ENCODE measurements at regions not wholly inside any gene's neighbourhood (a gene's known extent, or its start where the extent isn't known, plus 50 kb on each side); places are given as distances from the start of the nearest gene placed in this dataset.

- TF ChIP-seq STAT6 (CRISPR knock-in tag; conservative IDR thresholded peaks at IDR 0.05; ENCODE audit: low read depth): no peak
- no peak for TF ChIP-seq ESRRA (CRISPR knock-in tag; IDR thresholded peaks at IDR 0.05; ENCODE audit: borderline replicate concordance)
- TF ChIP-seq, protein P1, sequence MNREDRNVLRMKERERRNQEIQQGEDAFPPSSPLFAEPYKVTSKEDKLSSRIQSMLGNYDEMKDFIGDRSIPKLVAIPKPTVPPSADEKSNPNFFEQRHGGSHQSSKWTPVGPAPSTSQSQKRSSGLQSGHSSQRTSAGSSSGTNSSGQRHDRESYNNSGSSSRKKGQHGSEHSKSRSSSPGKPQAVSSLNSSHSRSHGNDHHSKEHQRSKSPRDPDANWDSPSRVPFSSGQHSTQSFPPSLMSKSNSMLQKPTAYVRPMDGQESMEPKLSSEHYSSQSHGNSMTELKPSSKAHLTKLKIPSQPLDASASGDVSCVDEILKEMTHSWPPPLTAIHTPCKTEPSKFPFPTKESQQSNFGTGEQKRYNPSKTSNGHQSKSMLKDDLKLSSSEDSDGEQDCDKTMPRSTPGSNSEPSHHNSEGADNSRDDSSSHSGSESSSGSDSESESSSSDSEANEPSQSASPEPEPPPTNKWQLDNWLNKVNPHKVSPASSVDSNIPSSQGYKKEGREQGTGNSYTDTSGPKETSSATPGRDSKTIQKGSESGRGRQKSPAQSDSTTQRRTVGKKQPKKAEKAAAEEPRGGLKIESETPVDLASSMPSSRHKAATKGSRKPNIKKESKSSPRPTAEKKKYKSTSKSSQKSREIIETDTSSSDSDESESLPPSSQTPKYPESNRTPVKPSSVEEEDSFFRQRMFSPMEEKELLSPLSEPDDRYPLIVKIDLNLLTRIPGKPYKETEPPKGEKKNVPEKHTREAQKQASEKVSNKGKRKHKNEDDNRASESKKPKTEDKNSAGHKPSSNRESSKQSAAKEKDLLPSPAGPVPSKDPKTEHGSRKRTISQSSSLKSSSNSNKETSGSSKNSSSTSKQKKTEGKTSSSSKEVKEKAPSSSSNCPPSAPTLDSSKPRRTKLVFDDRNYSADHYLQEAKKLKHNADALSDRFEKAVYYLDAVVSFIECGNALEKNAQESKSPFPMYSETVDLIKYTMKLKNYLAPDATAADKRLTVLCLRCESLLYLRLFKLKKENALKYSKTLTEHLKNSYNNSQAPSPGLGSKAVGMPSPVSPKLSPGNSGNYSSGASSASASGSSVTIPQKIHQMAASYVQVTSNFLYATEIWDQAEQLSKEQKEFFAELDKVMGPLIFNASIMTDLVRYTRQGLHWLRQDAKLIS (CRISPR knock-in tag; IDR thresholded peaks at IDR 0.05; ENCODE audit: borderline replicate concordance): no peak
Measured at GRCh38 chr6:25042984-25043725, 107.4 kb upstream of the RIPOR2 start (continued).

DNA sequence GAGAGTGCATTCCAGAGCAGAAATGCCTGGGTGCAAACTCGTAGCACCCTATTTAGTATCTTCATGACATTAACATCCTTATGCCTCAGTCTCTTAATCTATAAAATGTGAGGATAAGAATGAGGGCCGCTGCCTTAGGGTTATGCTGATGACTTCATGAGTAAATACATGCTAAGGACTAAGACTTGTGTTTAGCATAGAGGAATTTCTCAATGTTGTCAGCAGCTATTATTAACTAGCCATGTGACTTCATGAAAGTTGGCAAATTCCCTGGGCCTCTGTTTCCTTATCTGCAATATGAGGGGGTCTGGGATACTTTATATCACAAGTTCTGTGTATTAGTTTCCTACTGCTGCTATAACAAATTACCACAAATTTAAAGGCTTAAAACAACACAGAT lies 108.1 kb upstream of the RIPOR2 start:
- H3K36me3 Mint-ChIP-seq: no peaks in the 10 kb centered on the region
- TF ChIP-seq, protein P2, sequence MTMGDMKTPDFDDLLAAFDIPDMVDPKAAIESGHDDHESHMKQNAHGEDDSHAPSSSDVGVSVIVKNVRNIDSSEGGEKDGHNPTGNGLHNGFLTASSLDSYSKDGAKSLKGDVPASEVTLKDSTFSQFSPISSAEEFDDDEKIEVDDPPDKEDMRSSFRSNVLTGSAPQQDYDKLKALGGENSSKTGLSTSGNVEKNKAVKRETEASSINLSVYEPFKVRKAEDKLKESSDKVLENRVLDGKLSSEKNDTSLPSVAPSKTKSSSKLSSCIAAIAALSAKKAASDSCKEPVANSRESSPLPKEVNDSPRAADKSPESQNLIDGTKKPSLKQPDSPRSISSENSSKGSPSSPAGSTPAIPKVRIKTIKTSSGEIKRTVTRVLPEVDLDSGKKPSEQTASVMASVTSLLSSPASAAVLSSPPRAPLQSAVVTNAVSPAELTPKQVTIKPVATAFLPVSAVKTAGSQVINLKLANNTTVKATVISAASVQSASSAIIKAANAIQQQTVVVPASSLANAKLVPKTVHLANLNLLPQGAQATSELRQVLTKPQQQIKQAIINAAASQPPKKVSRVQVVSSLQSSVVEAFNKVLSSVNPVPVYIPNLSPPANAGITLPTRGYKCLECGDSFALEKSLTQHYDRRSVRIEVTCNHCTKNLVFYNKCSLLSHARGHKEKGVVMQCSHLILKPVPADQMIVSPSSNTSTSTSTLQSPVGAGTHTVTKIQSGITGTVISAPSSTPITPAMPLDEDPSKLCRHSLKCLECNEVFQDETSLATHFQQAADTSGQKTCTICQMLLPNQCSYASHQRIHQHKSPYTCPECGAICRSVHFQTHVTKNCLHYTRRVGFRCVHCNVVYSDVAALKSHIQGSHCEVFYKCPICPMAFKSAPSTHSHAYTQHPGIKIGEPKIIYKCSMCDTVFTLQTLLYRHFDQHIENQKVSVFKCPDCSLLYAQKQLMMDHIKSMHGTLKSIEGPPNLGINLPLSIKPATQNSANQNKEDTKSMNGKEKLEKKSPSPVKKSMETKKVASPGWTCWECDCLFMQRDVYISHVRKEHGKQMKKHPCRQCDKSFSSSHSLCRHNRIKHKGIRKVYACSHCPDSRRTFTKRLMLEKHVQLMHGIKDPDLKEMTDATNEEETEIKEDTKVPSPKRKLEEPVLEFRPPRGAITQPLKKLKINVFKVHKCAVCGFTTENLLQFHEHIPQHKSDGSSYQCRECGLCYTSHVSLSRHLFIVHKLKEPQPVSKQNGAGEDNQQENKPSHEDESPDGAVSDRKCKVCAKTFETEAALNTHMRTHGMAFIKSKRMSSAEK (CRISPR knock-in tag; IDR thresholded peaks at IDR 0.05; ENCODE audit: borderline replicate concordance): no peak
- TF ChIP-seq GABPB1 (CRISPR knock-in tag; IDR thresholded peaks at IDR 0.05) (no peak), CREB1 (CRISPR knock-in tag; IDR thresholded peaks at IDR 0.05) (no peak), FOXK1 (CRISPR knock-in tag; IDR thresholded peaks at IDR 0.05) (no peak), SMAD3 (CRISPR knock-in tag; IDR thresholded peaks at IDR 0.05; ENCODE audit: borderline replicate concordance) (no peak), ZMAT4 (CRISPR knock-in tag; IDR thresholded peaks at IDR 0.05) (no peak), PREB (CRISPR knock-in tag; IDR thresholded peaks at IDR 0.05; ENCODE audit: borderline replicate concordance) (no peak), MYBL2 (CRISPR knock-in tag; IDR thresholded peaks at IDR 0.05) (no peak), SOX15 (CRISPR knock-in tag; IDR thresholded peaks at IDR 0.05) (no peak), MXD4 (CRISPR knock-in tag; IDR thresholded peaks at IDR 0.05; ENCODE audit: borderline replicate concordance) (no peak), GRHL2 (CRISPR knock-in tag; IDR thresholded peaks at IDR 0.05; ENCODE audit: insufficient replicate concordance, severe bottlenecking) (no peak), CREM (CRISPR knock-in tag; IDR thresholded peaks at IDR 0.05) (no peak)
- TF ChIP-seq, protein P3, sequence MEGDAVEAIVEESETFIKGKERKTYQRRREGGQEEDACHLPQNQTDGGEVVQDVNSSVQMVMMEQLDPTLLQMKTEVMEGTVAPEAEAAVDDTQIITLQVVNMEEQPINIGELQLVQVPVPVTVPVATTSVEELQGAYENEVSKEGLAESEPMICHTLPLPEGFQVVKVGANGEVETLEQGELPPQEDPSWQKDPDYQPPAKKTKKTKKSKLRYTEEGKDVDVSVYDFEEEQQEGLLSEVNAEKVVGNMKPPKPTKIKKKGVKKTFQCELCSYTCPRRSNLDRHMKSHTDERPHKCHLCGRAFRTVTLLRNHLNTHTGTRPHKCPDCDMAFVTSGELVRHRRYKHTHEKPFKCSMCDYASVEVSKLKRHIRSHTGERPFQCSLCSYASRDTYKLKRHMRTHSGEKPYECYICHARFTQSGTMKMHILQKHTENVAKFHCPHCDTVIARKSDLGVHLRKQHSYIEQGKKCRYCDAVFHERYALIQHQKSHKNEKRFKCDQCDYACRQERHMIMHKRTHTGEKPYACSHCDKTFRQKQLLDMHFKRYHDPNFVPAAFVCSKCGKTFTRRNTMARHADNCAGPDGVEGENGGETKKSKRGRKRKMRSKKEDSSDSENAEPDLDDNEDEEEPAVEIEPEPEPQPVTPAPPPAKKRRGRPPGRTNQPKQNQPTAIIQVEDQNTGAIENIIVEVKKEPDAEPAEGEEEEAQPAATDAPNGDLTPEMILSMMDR (IDR thresholded peaks at IDR 0.05): no peak
- H3K27me3 Mint-ChIP-seq (ENCODE audit: low read depth): no peaks in the 10 kb centered on the region

More for the DNA sequence above, 108.1 kb upstream of the RIPOR2 start:
- CTCF ChIA-PET: interaction anchor here (0.6 to 2.7 kb wide), 3 partner anchors 15 to 26 kb away, joined by 3 to 9 read pairs (median 4); no protein-coding TSS in a partner anchor
- POLR2A ChIA-PET: no interaction called here
- H3K9me3 Mint-ChIP-seq: peaks cover 10% of the 10 kb centered on the region
- no peak overlapping the region for H3K4me3 Mint-ChIP-seq
- DNase-seq (ENCODE audit: low spot score) (no peak), ATAC-seq (no peak)
- peaks cover 13% of the 10 kb centered on the region for H3K4me1 Mint-ChIP-seq
- H3K27ac Mint-ChIP-seq: no peak overlapping the region

Measured in WTC11 (cell line).